HepG2 (cell line): ENCODE measurements at regions not wholly inside any gene's neighbourhood (a gene's known extent, or its start where the extent isn't known, plus 50 kb on each side); places are given as distances from the start of the nearest gene placed in this dataset.

Source experiments
- ETV5 ChIP-seq: IDR thresholded peaks from 2 replicates; pipeline ENCODE4 v1.6.1; 2018; ENCODE audit warnings: missing biosample characterization, missing genetic modification reagents, inconsistent platforms, borderline replicate concordance
- GPN1 ChIP-seq: sonication (generic); formaldehyde crosslinking; IDR thresholded peaks from 2 replicates; pipeline ENCODE4 v1.5.1; 2020; ENCODE audit warnings: missing genetic modification reagents, borderline replicate concordance
- PPARG ChIP-seq: conservative IDR thresholded peaks from 2 replicates; pipeline ENCODE4 v1.6.1; 2016; ENCODE audit warnings: missing biosample characterization, missing genetic modification reagents
- TBL1XR1 ChIP-seq: fragments of 150-350 bp; IDR thresholded peaks from 2 replicates; pipeline ENCODE4 v1.6.1; 2014; ENCODE audit warnings: borderline replicate concordance, low read length; ENCODE audit not compliant: partially characterized antibody
- ZNF24 ChIP-seq: fragments of 450-650 bp; IDR thresholded peaks from 2 replicates; pipeline ENCODE4 v1.6.1; 2017; ENCODE audit warnings: antibody characterized with exemption, mild to moderate bottlenecking
- ZNF451 ChIP-seq: sonication (generic); formaldehyde crosslinking; IDR thresholded peaks from 2 replicates; pipeline ENCODE4 v1.5.0; 2020; ENCODE audit warnings: mild to moderate bottlenecking, missing genetic modification reagents
- ZNF546 ChIP-seq: sonication (generic); formaldehyde crosslinking; conservative IDR thresholded peaks from 2 replicates; pipeline ENCODE4 v1.8.1; 2023; ENCODE audit warnings: mild to moderate bottlenecking, missing genetic modification reagents
- TF ChIP-seq, protein P1 (sequence below), 2 experiments: sonication (generic) in 1 of 2; formaldehyde crosslinking in 1 of 2; IDR thresholded peaks; 2 replicates each; pipeline versions ENCODE4 v1.6.1 to v1.9.0; 2014 to 2022; ENCODE audit warnings: antibody characterized with exemption in 1 of 2, borderline replicate concordance in 1 of 2, inconsistent platforms in 1 of 2, low read depth in 1 of 2, missing genetic modification reagents in 1 of 2
- TF ChIP-seq, protein P2 (sequence below): sonication (generic); formaldehyde crosslinking; IDR thresholded peaks from 2 replicates; pipeline ENCODE4 v1.5.1; 2020; ENCODE audit warnings: missing genetic modification reagents, mild to moderate bottlenecking, borderline replicate concordance

DNA sequence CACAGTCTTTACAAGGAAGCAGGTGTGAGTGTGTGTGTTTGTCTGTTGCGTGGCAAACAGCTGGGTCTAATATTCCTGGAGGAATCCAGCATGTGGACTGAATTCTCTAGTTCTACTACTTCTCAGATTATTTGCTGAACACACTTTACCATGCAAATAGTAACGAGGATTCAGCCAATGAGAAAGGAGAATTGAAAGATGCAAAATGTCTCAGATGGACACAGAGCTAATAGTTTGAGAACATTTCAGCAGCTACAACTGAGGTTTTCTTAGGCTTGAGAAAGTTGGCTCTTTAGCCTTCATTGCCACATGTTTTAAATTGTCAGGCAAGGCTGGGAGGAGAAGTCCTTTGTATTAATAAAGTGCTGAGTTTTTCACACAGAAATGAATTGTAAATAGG is 568.0 kb upstream of the MDFIC2 start (continued):
- TF ChIP-seq, protein P1, sequence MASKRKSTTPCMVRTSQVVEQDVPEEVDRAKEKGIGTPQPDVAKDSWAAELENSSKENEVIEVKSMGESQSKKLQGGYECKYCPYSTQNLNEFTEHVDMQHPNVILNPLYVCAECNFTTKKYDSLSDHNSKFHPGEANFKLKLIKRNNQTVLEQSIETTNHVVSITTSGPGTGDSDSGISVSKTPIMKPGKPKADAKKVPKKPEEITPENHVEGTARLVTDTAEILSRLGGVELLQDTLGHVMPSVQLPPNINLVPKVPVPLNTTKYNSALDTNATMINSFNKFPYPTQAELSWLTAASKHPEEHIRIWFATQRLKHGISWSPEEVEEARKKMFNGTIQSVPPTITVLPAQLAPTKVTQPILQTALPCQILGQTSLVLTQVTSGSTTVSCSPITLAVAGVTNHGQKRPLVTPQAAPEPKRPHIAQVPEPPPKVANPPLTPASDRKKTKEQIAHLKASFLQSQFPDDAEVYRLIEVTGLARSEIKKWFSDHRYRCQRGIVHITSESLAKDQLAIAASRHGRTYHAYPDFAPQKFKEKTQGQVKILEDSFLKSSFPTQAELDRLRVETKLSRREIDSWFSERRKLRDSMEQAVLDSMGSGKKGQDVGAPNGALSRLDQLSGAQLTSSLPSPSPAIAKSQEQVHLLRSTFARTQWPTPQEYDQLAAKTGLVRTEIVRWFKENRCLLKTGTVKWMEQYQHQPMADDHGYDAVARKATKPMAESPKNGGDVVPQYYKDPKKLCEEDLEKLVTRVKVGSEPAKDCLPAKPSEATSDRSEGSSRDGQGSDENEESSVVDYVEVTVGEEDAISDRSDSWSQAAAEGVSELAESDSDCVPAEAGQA (IDR thresholded peaks at IDR 0.05; ENCODE audit: low read depth) = no peak
- TF ChIP-seq, protein P1 (CRISPR knock-in tag; IDR thresholded peaks at IDR 0.05; ENCODE audit: borderline replicate concordance) = no peak
- TF ChIP-seq TBL1XR1 = no peak
- no peak for TF ChIP-seq PPARG (CRISPR knock-in tag)
- TF ChIP-seq ZNF24 = no peak
- TF ChIP-seq ZNF451 (CRISPR knock-in tag) = no peak
- TF ChIP-seq, protein P2, sequence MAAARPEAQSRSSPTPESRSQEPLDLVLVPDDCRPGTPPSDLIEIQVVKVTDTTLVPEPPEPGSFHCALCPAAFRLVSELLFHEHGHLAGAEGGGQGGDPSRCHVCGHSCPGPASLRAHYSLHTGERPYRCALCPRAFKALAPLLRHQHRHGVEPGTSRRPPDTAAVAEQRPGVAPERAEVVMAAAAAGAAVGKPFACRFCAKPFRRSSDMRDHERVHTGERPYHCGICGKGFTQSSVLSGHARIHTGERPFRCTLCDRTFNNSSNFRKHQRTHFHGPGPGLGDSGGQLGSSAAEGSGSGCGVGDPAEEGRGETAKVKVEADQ = no peak
- no peak for TF ChIP-seq ETV5
- no peak for TF ChIP-seq ZNF546
- no peak for TF ChIP-seq GPN1 (CRISPR knock-in tag)
